ENCODE measurements at regions not wholly inside any gene's neighbourhood (a gene's known extent, or its start where the extent isn't known, plus 50 kb on each side); places are given as distances from the start of the nearest gene placed in this dataset.

DNA sequence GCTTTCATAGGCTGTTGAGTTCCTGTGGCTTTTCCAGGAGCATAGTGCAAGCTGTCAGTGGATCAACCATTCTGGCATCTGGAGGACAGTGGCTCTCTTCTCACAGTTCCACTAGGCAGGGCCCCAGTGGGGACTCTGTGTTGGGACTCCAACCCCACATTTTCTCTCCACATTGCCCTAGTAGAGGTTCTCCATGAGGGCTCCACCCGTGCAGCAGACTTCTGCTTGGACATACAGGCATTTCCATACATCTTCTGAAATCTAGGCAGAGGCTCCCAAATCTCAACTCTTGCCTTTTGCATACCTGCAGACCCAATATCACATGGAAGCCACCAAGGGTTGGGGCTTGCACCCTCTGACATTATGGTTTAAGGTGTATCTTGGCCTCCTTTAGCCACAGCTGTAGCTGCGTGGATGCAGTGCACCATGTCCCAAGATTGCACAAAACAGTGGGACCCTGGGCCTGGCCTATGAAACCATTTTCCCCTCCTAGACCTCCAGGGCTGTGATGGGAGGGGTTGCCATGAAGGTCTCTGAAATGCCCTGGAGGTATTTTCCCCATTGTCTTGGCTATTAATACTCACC is 645.9 kb upstream of the CITED2 start:
- H3K4me3 ChIP-seq = no peak overlapping the region
- no peak for DNase-seq (ENCODE audit: low spot score)

DNA sequence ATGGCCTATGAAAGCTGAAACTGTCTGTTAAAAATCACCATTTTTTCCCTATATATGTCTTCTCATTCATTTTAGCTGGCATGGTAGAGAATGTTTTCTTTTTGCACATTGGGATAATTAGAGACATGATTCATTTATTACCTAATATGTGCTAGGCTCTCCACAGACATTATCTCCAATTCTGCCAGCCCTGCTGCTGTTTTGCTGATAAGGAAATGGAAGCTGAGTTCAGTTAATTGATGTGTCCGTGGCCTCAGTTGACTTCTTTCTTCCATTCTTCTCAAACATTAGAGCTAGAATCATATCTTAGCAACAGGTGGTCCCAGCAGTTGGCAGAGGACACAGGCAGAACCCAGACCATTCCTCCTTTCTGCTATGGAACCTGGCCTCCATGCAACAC is 644.1 kb upstream of the CITED2 start:
- Histone ChIP-seq H3K4me3 (no peak overlapping the region), H3K27ac (no peak overlapping the region)
- TF ChIP-seq, protein P1, sequence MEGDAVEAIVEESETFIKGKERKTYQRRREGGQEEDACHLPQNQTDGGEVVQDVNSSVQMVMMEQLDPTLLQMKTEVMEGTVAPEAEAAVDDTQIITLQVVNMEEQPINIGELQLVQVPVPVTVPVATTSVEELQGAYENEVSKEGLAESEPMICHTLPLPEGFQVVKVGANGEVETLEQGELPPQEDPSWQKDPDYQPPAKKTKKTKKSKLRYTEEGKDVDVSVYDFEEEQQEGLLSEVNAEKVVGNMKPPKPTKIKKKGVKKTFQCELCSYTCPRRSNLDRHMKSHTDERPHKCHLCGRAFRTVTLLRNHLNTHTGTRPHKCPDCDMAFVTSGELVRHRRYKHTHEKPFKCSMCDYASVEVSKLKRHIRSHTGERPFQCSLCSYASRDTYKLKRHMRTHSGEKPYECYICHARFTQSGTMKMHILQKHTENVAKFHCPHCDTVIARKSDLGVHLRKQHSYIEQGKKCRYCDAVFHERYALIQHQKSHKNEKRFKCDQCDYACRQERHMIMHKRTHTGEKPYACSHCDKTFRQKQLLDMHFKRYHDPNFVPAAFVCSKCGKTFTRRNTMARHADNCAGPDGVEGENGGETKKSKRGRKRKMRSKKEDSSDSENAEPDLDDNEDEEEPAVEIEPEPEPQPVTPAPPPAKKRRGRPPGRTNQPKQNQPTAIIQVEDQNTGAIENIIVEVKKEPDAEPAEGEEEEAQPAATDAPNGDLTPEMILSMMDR (IDR thresholded peaks at IDR 0.05) = no peak
- DNase-seq (ENCODE audit: low spot score) = no peak

More for the DNA sequence above, 645.9 kb upstream of the CITED2 start:
- TF ChIP-seq, protein P1 (IDR thresholded peaks at IDR 0.05) = no peak
- H3K27ac ChIP-seq = no peak overlapping the region

DNA sequence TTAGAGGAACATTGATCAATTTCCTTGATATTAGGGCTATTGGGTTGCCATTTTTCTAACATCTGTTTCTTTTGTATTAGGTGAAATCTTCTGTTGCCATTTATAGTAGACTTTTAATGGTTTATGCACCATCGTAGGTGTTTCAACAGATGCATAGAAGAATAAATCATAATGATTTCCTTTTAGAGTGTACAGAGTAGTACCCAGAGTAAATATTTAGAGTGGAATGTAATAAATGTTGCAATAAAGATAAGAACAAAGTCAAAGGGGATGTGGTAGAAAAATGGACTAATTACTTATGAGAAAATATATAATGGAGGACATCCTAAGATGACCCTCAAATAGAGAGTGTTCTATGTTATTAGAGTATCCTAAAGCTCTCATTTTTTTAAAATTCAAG is 643.0 kb upstream of the CITED2 start:
- TF ChIP-seq, protein P1 (IDR thresholded peaks at IDR 0.05) = no peak

DNA sequence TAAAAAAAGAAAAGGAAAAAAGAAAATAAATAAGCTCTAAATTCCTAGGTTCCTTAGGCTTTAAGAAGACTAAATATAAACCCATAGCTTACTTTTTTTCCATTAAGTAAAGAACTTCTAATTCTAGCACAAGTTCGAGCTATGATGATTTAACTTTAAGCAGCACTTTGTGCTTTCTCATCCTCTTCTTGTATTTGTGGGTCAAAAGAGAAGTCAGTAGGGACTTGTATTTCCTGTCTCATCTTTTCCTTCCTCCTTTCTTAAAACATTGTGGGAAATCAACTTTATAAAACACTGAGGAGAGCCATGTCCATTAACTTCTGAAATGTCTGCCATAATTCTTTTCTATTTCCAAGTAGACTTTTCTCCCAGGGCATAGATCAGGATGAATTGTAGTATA is 637.7 kb upstream of the CITED2 start:
- no peak for DNase-seq (ENCODE audit: low spot score)
- Histone ChIP-seq H3K27ac (no peak overlapping the region), H3K4me3 (no peak overlapping the region)
- TF ChIP-seq, protein P1 (IDR thresholded peaks at IDR 0.05) = no peak

More for the DNA sequence above, 643.0 kb upstream of the CITED2 start:
- H3K4me3 ChIP-seq = no peak overlapping the region
- H3K27ac ChIP-seq = no peak overlapping the region
- DNase-seq (ENCODE audit: low spot score) = no peak

DNA sequence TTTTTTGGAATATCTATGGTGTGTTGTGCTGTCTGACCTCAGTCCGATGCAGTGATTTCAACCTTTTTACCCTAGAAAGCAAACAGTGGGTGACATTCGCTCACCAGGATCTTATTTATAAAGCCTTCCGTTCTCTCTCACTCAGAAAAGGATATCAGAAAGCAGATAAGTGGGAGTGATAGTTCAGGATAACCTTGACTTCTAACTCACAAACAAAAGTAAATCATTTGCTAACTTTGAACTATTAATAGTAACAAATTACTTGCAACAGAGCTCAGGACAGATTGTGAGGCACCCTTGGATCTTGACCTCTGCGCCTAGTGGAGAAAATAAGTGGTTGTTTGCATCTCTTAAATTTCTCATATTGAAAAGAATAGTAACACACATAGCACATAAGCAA is 637.1 kb upstream of the CITED2 start:
- no peak for DNase-seq (ENCODE audit: low spot score)
- H3K27ac ChIP-seq = no peak overlapping the region
- no peak overlapping the region for H3K4me3 ChIP-seq
- TF ChIP-seq, protein P1 (IDR thresholded peaks at IDR 0.05) = no peak

DNA sequence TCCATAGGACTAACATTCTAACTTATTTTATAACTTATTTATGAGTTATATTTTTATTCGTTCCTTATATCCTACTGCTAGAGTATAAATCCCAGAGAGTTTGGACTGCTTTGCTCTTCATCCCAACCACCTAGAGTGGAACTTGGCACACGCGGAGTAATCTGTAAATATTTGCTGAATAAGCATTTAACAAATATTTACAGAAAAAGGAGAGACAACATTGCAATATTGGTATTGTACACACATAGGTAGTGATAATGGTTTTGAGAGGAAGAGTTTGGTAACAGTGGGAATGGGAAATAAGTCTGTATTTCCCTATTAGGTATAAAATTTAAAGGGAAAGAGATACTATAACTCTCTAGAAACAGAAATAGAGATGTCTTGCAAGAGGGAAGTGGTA is 634.8 kb upstream of the CITED2 start:
- Histone ChIP-seq H3K4me3 (no peak overlapping the region), H3K27ac (no peak overlapping the region)
- TF ChIP-seq, protein P1 (IDR thresholded peaks at IDR 0.05) = no peak
- no peak for DNase-seq (ENCODE audit: low spot score)

DNA sequence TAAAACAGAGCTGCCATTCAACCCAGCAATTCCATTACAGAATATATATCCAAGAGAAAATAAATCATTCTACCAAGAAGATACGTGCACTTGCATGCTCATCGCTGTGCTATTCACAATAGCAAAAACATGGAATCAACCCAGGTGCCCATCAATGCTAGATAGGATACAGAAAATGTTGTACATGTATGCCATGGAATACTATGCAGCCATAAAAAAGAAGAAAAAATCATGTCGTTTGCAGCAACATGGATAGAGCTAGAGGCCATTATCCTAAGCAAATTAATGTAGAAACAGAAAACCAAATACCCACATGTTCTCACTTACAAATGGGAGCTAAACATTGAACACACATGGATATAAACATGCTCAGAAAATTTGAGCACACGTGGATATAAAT is 633.1 kb upstream of the CITED2 start:
- no peak for DNase-seq (ENCODE audit: low spot score)
- Histone ChIP-seq H3K27ac (no peak overlapping the region), H3K4me3 (no peak overlapping the region)
- TF ChIP-seq, protein P1 (IDR thresholded peaks at IDR 0.05) = no peak

Data from coronary artery (tissue), 2 donors.